DND-41 (cell line): ENCODE measurements at regions not wholly inside any gene's neighbourhood (a gene's known extent, or its start where the extent isn't known, plus 50 kb on each side); places are given as distances from the start of the nearest gene placed in this dataset.
A peak's percentile ranks its signal among the peaks of the same experiment; 100 is the strongest.

Source experiments
- ATAC-seq: fragments of 200-7000 bp; cut with Tn5 transposase; 3 replicates; pipeline ENCODE4 v1.9.1; 2021; ENCODE audit warnings: low read depth; ENCODE audit not compliant: insufficient read depth
- DNase-seq: peaks from one replicate; pipeline ENCODE4 v3.0.0-alpha.2; 2020
- H2AFZ ChIP-seq: 2 replicates; pipeline ENCODE4 v1.6.0; 2012; ENCODE audit warnings: low read depth, low read length
- H3K27ac ChIP-seq: 2 replicates; pipeline ENCODE4 v1.5.1; 2012; ENCODE audit warnings: low read length, inconsistent platforms
- H3K27me3 ChIP-seq: fragments of 200-600 bp; sonication (generic); 2 replicates; pipeline ENCODE4 v1.6.0; 2012; ENCODE audit warnings: low read length, mild to moderate bottlenecking, inconsistent platforms; ENCODE audit not compliant: insufficient read depth, poor library complexity
- H3K36me3 ChIP-seq: 2 replicates; pipeline ENCODE4 v1.5.1; 2012; ENCODE audit warnings: low read length, inconsistent platforms; ENCODE audit not compliant: insufficient read depth
- H3K4me1 ChIP-seq: 2 replicates; pipeline ENCODE4 v1.5.1; 2012; ENCODE audit warnings: mild to moderate bottlenecking, low read length; ENCODE audit not compliant: insufficient read depth
- H3K4me2 ChIP-seq: 2 replicates; pipeline ENCODE4 v1.6.0; 2012; ENCODE audit warnings: mild to moderate bottlenecking, moderate library complexity, low read length, inconsistent platforms; ENCODE audit not compliant: insufficient read depth
- H3K4me3 ChIP-seq, 2 experiments: fragments of 200-600 bp in 1 of 2; shearing (Covaris generic) in 1 of 2; 2 replicates each; pipeline ENCODE4 v1.5.1; 2012 to 2016; ENCODE audit warnings: inconsistent platforms in 2 of 2, low read length in 2 of 2, mild to moderate bottlenecking in 2 of 2, low read depth in 1 of 2, moderate library complexity in 1 of 2
- H3K79me2 ChIP-seq: 2 replicates; pipeline ENCODE4 v1.6.0; 2012; ENCODE audit warnings: low read length, inconsistent platforms; ENCODE audit not compliant: insufficient read depth
- H3K9ac ChIP-seq: 2 replicates; pipeline ENCODE4 v1.6.0; 2012; ENCODE audit warnings: low read depth, mild to moderate bottlenecking, inconsistent platforms, low read length, moderate library complexity
- H3K9me3 ChIP-seq: 2 replicates; pipeline ENCODE4 v1.5.1; 2012; ENCODE audit warnings: low read length, moderate library complexity, mild to moderate bottlenecking, inconsistent platforms; ENCODE audit not compliant: insufficient read depth, severe bottlenecking
- H4K20me1 ChIP-seq: 2 replicates; pipeline ENCODE4 v1.6.0; 2012; ENCODE audit warnings: low read length; ENCODE audit not compliant: insufficient read depth
- CTCF ChIP-seq: IDR thresholded peaks from 2 replicates; pipeline ENCODE4 v1.5.1; 2012; ENCODE audit warnings: borderline replicate concordance, low read length, moderate library complexity, mild to moderate bottlenecking; ENCODE audit not compliant: poor library complexity, severe bottlenecking; ENCODE audit errors: extremely low read depth
- EZH2 ChIP-seq: IDR thresholded peaks from 3 replicates; pipeline ENCODE4 v1.6.1; 2012; ENCODE audit warnings: borderline replicate concordance, low read depth, mild to moderate bottlenecking, moderate library complexity, low read length, inconsistent platforms; ENCODE audit not compliant: severe bottlenecking

GRCh38 chr21:16441789-16442188, 712.0 kb downstream of the USP25 start:
- no peak overlapping the region for H3K4me2 ChIP-seq
- no peaks in the 10 kb centered on the region for H3K27me3 ChIP-seq
- H3K79me2 ChIP-seq, result no peaks in the 10 kb centered on the region
- no peaks in the 10 kb centered on the region for H3K36me3 ChIP-seq
- no peaks in the 10 kb centered on the region for H3K9me3 ChIP-seq
- H2AFZ ChIP-seq, result no peak overlapping the region
- TF ChIP-seq CTCF (no peak), EZH2 (no peak)
- H3K4me1 ChIP-seq, result no peaks in the 10 kb centered on the region; the same call in 1 of the 2 replicates
- H3K4me3 ChIP-seq, result no peak overlapping the region
- ATAC-seq, result no peak
- no peak overlapping the region for H3K9ac ChIP-seq
- H3K27ac ChIP-seq, result no peak overlapping the region
- no peaks in the 10 kb centered on the region for H4K20me1 ChIP-seq
- DNase-seq, result no peak

GRCh38 chr21:16454399-16454798, 724.6 kb downstream of the USP25 start:
- Histone ChIP-seq H3K9ac (no peak overlapping the region), H3K27ac (no peak overlapping the region), H3K9me3 (no peaks in the 10 kb centered on the region), H3K27me3 (no peaks in the 10 kb centered on the region), H3K4me2 (no peak overlapping the region), H2AFZ (no peak overlapping the region), H3K4me1 (no peaks in the 10 kb centered on the region), H3K79me2 (no peaks in the 10 kb centered on the region), H4K20me1 (no peaks in the 10 kb centered on the region), H3K36me3 (no peaks in the 10 kb centered on the region), H3K4me3 (no peak overlapping the region)
- TF ChIP-seq EZH2 (no peak), CTCF (no peak)
- ATAC-seq (no peak), DNase-seq (no peak)

GRCh38 chr21:16455526-16455925, 725.7 kb downstream of the USP25 start:
- Histone ChIP-seq H3K27ac (no peak overlapping the region), H3K4me3 (no peak overlapping the region), H3K4me2 (no peak overlapping the region), H3K9me3 (no peaks in the 10 kb centered on the region), H3K79me2 (no peaks in the 10 kb centered on the region), H2AFZ (no peak overlapping the region), H3K36me3 (no peaks in the 10 kb centered on the region), H3K9ac (no peak overlapping the region), H3K27me3 (no peaks in the 10 kb centered on the region), H3K4me1 (no peaks in the 10 kb centered on the region), H4K20me1 (no peaks in the 10 kb centered on the region)
- DNase-seq, result no peak
- ATAC-seq, result peak; percentile 71
- TF ChIP-seq CTCF (no peak), EZH2 (no peak)

GRCh38 chr21:16455978-16456377, 726.2 kb downstream of the USP25 start:
- Histone ChIP-seq H3K4me1 (no peaks in the 10 kb centered on the region), H3K79me2 (no peaks in the 10 kb centered on the region), H2AFZ (no peak overlapping the region), H3K27ac (no peak overlapping the region), H3K27me3 (no peaks in the 10 kb centered on the region), H3K36me3 (no peaks in the 10 kb centered on the region), H3K4me3 (no peak overlapping the region), H3K9ac (no peak overlapping the region), H3K9me3 (no peaks in the 10 kb centered on the region), H3K4me2 (no peak overlapping the region), H4K20me1 (no peaks in the 10 kb centered on the region)
- ATAC-seq, result 0 out of 3 replicates have a peak, but pooled peaks have one; percentile 12
- no peak for DNase-seq
- no peak for TF ChIP-seq CTCF
- no peak for TF ChIP-seq EZH2
